Activated CD4-positive, alpha-beta T cell treated with anti-CD3 and anti-CD28 coated beads, Interleukin-10, Interleukin-2, amounts not matched to agents 100 ng/mL and 50 ng/mL, durations not matched to agents 16 hours and 8 hours (primary cell): ENCODE measurements at regions not wholly inside any gene's neighbourhood (a gene's known extent, or its start where the extent isn't known, plus 50 kb on each side); places are given as distances from the start of the nearest gene placed in this dataset.

ENCODE experiments used
- DNase-seq: peaks from one replicate; pipeline ENCODE4 v3.0.0-alpha.2; 2020

DNA sequence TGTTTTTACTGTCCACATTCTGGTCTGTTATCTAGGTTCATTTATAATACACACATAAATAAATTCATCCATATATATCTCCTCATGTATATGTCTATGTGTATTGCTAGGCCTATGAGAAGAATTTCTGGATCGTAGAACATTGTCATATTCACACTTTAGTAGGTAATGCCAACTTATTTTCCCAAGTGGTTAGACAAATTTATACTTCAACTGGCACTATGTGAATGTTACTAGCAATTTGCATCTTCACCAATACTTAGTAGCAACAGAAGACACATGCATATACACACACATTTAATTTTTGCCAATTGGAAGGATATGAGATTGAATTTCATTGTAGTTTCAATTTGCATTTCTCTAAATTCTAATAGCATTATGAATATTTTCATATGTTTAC is 365.1 kb downstream of the FSCB start:
- no peak for DNase-seq

GRCh38 chr14:44135972-44136371 is 371.1 kb downstream of the FSCB start:
- no peak for DNase-seq

GRCh38 chr14:44131861-44132260 is 375.2 kb downstream of the FSCB start:
- DNase-seq, result no peak

DNA sequence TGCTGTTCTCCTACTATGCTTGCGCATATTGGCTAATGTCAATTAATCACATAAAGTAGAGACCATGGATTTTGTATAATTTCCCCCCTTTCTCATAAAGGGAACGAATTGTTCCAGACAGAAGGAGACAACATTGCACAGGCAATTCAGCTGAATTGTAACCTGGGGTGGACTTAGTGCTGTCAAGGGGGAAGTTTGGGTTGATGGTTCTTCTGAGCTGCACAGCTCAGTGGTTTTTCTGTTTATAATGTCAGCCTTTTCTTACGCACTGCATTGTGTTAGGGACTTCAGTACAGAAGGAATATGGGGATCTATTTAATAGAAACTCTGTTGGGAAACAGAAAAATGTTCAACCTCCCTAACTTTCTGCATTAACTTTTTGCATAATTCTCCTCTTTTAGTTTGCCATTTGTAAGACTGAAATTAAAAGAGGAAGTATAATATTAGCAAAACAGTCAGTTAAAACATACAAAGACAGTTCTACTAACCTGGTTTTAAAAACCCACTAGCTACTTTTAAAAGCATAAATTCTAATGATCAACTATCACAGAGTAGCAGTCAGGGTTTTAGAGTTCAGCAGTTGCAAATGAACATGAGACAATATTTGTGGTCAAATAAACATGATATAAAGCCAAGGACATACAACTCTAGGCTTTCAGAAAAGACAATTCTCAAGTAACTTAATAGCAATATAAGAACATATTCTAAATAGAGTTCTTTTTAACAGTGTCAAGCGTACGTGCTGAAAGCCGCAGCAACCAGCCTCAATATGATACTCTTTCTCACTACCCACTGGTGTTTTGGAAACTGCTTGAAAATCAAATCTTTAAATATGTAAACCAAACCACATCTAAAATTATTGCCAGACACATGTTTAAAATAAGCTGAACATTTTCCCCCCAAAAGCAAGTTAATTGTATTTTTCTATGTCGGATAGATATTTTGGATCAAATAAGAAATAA is 393.0 kb downstream of the FSCB start:
- DNase-seq, result no peak

DNA sequence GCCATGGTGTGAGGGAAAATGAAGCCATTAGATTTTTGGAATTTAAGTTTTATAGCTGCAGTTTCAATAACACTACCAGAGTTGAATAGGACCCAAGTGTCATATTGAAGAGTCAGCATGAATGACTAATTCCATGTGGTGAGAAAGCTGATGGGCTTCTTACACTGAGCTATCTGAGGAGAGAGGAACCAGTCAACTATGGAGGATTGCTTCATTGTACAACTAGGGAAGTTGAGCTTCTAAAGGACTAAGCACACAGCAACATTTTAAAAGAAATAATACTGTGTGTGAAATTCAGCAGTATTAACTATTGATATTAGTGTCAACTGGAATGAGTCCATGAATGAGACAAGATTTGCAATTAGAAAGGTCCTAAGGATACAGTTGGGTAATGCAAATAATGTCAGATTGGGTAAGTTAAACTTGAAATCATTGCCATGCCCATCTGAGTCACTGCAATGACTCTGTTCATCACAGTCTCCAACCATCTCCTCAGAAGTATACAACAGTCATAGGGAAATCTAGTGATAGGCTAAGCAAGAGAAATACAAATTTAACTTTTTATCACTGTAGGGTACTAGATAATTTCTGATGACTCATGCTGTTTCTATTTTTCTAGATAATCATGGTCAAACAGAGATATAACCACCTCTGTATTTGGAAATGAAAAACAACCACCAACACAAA is 394.2 kb downstream of the FSCB start:
- no peak for DNase-seq

- DNase-seq, result no peak
Measured at GRCh38 chr14:44109036-44109435, 398.0 kb downstream of the FSCB start.

DNA sequence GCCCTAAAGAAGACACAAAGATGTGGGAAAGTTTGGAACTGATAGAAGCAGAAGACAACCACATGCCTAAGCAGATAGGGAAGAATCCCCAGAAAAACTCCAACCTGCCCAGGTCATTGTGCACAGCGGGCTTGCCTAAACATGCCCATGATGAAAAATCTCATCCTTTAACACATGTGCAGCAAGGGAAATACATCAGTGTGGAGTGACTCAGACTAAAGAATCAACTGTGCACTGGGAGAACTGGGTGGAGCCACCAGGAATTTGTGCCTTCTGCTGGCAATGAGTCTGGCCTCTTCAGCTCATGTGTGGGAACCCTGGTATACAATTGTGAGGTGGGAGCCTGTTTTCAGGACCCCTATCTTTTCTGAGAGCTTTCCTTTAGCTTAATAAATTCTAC is 398.5 kb downstream of the FSCB start:
- no peak for DNase-seq

- no peak for DNase-seq
Measured at GRCh38 chr14:44107156-44107555, 399.9 kb downstream of the FSCB start.

GRCh38 chr14:44099743-44100488 is 407.2 kb downstream of the FSCB start:
- DNase-seq, result no peak

- DNase-seq, result no peak
Measured at GRCh38 chr14:44081146-44081545, 425.9 kb downstream of the FSCB start.

DNA sequence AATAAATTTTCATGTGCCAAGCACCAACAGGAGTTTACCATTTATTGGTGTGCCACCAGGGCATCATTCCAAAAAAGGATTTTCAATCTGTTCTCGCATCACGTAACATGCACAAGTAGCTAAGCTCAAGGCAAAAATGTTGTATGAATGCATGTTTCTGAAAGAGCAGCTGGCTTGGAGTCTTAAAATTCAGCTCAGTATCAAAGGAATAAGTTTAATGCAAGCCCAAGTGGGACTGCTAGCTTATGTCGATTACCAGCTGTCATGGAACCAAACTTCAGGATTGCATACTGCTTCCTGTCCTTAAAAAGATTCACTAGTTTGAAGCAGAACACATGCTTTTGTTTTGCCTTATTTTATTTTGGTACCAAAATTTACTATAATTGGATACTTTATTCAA is 437.0 kb downstream of the FSCB start:
- DNase-seq, result no peak

DNA sequence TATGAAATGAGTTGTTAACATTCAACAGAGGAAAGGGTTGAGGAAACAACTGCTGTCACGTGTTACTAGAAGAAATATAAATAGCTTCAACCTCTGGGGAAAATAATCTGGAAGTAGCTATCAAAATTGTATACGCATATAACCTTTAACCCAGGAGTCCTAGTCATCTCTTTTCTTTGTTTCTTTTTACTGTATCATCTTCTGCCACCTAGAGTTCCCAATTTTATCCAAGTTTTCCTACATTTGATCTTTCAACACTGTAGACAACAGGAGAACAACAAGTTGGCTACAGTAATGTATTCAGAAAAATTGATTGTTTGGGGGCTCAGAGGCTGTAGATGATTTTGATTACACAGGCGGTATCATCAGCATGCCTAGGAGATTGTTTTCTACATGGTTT is 453.7 kb downstream of the FSCB start:
- no peak for DNase-seq

- no peak for DNase-seq
Measured at GRCh38 chr14:44041700-44042099, 465.4 kb downstream of the FSCB start.

DNA sequence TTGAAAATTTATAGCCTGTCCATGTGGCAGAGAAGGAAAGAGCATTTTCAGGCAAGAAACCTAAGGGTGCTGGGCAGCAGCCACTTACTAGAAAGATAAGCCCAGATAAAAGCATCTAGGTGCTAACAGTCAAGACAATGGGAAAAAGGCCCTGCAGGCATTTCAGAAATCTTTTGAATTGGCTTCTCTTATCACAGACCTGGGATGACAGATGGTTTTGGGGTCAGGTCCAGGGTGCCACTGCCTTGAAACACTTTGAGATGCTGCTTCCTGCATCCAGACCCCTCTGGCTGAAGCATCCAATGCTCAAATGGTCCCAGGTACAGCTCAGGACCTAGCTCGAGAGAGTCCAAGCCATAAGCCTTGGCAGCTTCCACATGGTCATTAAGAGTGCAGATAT is 466.5 kb downstream of the FSCB start:
- no peak for DNase-seq

GRCh38 chr14:44036248-44036647 is 470.8 kb downstream of the FSCB start:
- no peak for DNase-seq

- DNase-seq, result no peak
Measured at GRCh38 chr14:44035707-44036106, 471.4 kb downstream of the FSCB start.

- no peak for DNase-seq
Measured at GRCh38 chr14:44030831-44031383, 476.2 kb downstream of the FSCB start.

- no peak for DNase-seq
Measured at GRCh38 chr14:44029933-44030332, 477.1 kb downstream of the FSCB start.

- DNase-seq, result no peak
Measured at GRCh38 chr14:44027397-44027796, 479.7 kb downstream of the FSCB start.

- DNase-seq, result no peak
Measured at GRCh38 chr14:44010595-44010994, 496.5 kb downstream of the FSCB start.

GRCh38 chr14:44010071-44010470 is 497.0 kb downstream of the FSCB start:
- no peak for DNase-seq

GRCh38 chr14:44009642-44010041 is 497.4 kb downstream of the FSCB start:
- DNase-seq, result no peak

GRCh38 chr14:43988989-43989388 is 518.1 kb downstream of the FSCB start:
- DNase-seq, result no peak
